ENCODE measurements at regions not wholly inside any gene's neighbourhood (a gene's known extent, or its start where the extent isn't known, plus 50 kb on each side); places are given as distances from the start of the nearest gene placed in this dataset.

DNA sequence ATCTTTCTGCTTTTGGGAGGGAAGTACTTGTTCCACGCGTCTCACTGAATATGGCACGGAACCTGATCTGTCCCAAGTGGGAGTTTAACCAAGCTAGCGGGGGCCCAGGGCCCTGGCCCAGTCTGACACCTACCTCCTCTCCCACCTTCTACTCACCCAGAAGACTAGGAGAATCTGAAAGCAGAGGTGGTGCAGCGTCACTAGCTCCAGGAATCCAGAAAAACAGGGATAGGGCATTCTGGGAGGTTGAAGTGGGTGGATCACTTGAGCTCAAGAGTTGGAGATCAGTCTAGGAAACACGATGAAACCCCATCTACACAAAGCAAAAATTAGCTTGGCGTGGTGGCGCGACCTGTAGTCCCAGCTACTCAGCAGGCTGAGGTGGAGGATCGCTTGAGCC is 163.5 kb upstream of the ZNF267 start:
- H3K4me2 ChIP-seq (ENCODE audit: insufficient read depth in 1 of 2, low read depth in 2 of 2, low read length in 2 of 2): no peak overlapping the region
- H3K4me3 ChIP-seq (ENCODE audit: extremely low read depth in 1 of 4, insufficient read depth in 2 of 4, low read depth in 3 of 4, low read length in 4 of 4): no peak overlapping the region
- no peak overlapping the region for H2BK20ac ChIP-seq (ENCODE audit: low read length)
- no peaks in the 10 kb centered on the region for H3K79me1 ChIP-seq (ENCODE audit: low read depth, low read length)
- no peak overlapping the region for H2BK5ac ChIP-seq (ENCODE audit: low read depth, low read length)
- 86% methylated on average over 10 of the region's 10 CpGs; no CpG with 5 or more reads in 1 of the 2 experiments for WGBS, 2 experiments (ENCODE audit: extremely low coverage in 1 of 2, insufficient coverage in 1 of 2, insufficient read length in 1 of 2, insufficient replicate concordance in 2 of 2, low coverage in 1 of 2, low lambda C conversion rate in 2 of 2, missing lambda C conversion rate in 1 of 2)
- DNase-seq (ENCODE audit: low read depth in 1 of 2, low spot score in 2 of 2): no peak
- H3K79me2 ChIP-seq (ENCODE audit: control insufficient read depth in 1 of 2, insufficient read depth in 2 of 2, low read length in 2 of 2): peaks cover 3 to 14% of the 10 kb centered on the region in 2 experiments
- no peak overlapping the region for H2AK5ac ChIP-seq (ENCODE audit: low read depth, low read length)
- no peak overlapping the region for H3K27ac ChIP-seq (ENCODE audit: low read depth, low read length)
- no peaks in the 10 kb centered on the region for H3K27me3 ChIP-seq (replicated peaks in 1 of 4; ENCODE audit: control insufficient read depth in 3 of 4, extremely low read depth in 1 of 4, insufficient read depth in 3 of 4, low read length in 3 of 4)
- H2BK120ac ChIP-seq (replicated peaks; ENCODE audit: low read depth, low read length): no peak overlapping the region
- H2BK15ac ChIP-seq (ENCODE audit: low read length): no peak overlapping the region
- no peak overlapping the region for H3K56ac ChIP-seq (replicated peaks; ENCODE audit: insufficient read length, low read depth, low read length)
- no peak overlapping the region for H3K23ac ChIP-seq (ENCODE audit: insufficient read length)
- no peak for FAIRE-seq
- no peak overlapping the region for H4K91ac ChIP-seq (replicated peaks; ENCODE audit: insufficient read length, low read length)
- ChIA-PET POLR2A (ENCODE audit: partially characterized antibody) (interaction anchor here (0.8 to 4.7 kb wide), 7 partner anchors 8 to 251 kb away, joined by 3 to 43 read pairs (median 5); partner anchors contain the start of genes ARMC5 and RUSF1), CTCF (ENCODE audit: partially characterized antibody) (interaction anchor here (1.0 to 3.7 kb wide), 9 partner anchors 8 to 257 kb away, joined by 3 to 29 read pairs (median 7); no protein-coding TSS in a partner anchor)
- H3K9ac ChIP-seq (replicated peaks in 1 of 4; ENCODE audit: extremely low read depth in 1 of 4, low read depth in 3 of 4, low read length in 3 of 4): no peak overlapping the region
- no peak overlapping the region for H4K5ac ChIP-seq (ENCODE audit: insufficient read length, low read depth, low read length)
- H3K9me3 ChIP-seq (ENCODE audit: insufficient read depth in 2 of 2, low read depth in 1 of 2, low read length in 1 of 2): no peaks in the 10 kb centered on the region
- H2BK12ac ChIP-seq (ENCODE audit: low read depth, low read length): no peak overlapping the region
- TF ChIP-seq, protein P1, sequence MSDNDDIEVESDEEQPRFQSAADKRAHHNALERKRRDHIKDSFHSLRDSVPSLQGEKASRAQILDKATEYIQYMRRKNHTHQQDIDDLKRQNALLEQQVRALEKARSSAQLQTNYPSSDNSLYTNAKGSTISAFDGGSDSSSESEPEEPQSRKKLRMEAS (IDR thresholded peaks at IDR 0.05): no peak
- TF ChIP-seq RBBP5 (IDR thresholded peaks at IDR 0.05; ENCODE audit: borderline replicate concordance, low read depth, low read length) (no peak), RFX5 (IDR thresholded peaks at IDR 0.05; ENCODE audit: borderline replicate concordance, low read depth, low read length) (no peak), EGR1 (IDR thresholded peaks at IDR 0.05; ENCODE audit: borderline replicate concordance, low read depth, low read length) (no peak), BACH1 (IDR thresholded peaks at IDR 0.05; ENCODE audit: low read length) (no peak), YY1 (IDR thresholded peaks at IDR 0.05; ENCODE audit: low read depth, low read length) (no peak), SUZ12 (IDR thresholded peaks at IDR 0.05; ENCODE audit: low read length) (no peak), RNF2 (IDR thresholded peaks at IDR 0.05; ENCODE audit: borderline replicate concordance, low read depth, low read length, missing control alignments, poor library complexity, severe bottlenecking) (no peak), TEAD4 (IDR thresholded peaks at IDR 0.05; ENCODE audit: low read depth, low read length) (no peak)
- TF ChIP-seq, protein P2, sequence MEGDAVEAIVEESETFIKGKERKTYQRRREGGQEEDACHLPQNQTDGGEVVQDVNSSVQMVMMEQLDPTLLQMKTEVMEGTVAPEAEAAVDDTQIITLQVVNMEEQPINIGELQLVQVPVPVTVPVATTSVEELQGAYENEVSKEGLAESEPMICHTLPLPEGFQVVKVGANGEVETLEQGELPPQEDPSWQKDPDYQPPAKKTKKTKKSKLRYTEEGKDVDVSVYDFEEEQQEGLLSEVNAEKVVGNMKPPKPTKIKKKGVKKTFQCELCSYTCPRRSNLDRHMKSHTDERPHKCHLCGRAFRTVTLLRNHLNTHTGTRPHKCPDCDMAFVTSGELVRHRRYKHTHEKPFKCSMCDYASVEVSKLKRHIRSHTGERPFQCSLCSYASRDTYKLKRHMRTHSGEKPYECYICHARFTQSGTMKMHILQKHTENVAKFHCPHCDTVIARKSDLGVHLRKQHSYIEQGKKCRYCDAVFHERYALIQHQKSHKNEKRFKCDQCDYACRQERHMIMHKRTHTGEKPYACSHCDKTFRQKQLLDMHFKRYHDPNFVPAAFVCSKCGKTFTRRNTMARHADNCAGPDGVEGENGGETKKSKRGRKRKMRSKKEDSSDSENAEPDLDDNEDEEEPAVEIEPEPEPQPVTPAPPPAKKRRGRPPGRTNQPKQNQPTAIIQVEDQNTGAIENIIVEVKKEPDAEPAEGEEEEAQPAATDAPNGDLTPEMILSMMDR (IDR thresholded peaks at IDR 0.05; ENCODE audit: control extremely low read depth in 1 of 3, insufficient read depth in 1 of 3, low read depth in 1 of 3, low read length in 3 of 3): no peak
- peaks cover 3 to 6% of the 10 kb centered on the region in 2 experiments for H4K20me1 ChIP-seq (replicated peaks in 1 of 2; ENCODE audit: control insufficient read depth in 1 of 2, insufficient read depth in 2 of 2, low read length in 2 of 2)
- no peak overlapping the region for H3K14ac ChIP-seq (ENCODE audit: insufficient read length)
- no peak overlapping the region for H4K8ac ChIP-seq (ENCODE audit: extremely low read depth, insufficient read depth, low read length)
- 0 out of 2 replicates have a peak, but pooled peaks cover 2% of the 10 kb centered on the region for H3K23me2 ChIP-seq (ENCODE audit: low read depth, low read length)
- no peak overlapping the region for H3K4ac ChIP-seq (replicated peaks; ENCODE audit: insufficient read length, low read depth, low read length)
- H3K4me1 ChIP-seq (replicated peaks in 1 of 4; ENCODE audit: control insufficient read depth in 3 of 4, insufficient read depth in 4 of 4, low read length in 3 of 4): peaks cover 4 to 14% (median 5%) of the 10 kb centered on the region in 4 experiments; a peak in 6 of 7 replicates
- H2AFZ ChIP-seq (ENCODE audit: low read length): no peak overlapping the region
- H3K36me3 ChIP-seq (ENCODE audit: control insufficient read depth in 2 of 4, insufficient read depth in 4 of 4, low read length in 3 of 4): peaks cover 13 to 30% (median 20%) of the 10 kb centered on the region in 4 experiments; a peak in 6 of 8 replicates
- no peak overlapping the region for H3K18ac ChIP-seq (ENCODE audit: extremely low read depth, low read length)
